NCI-H2171 (cell line): ENCODE measurements at regions not wholly inside any gene's neighbourhood (a gene's known extent, or its start where the extent isn't known, plus 50 kb on each side); places are given as distances from the start of the nearest gene placed in this dataset.
"Not testable (repeated sequence)": the region's sequence is repeated elsewhere in the genome, so short reads cannot be mapped to it uniquely, and the experiment has no call there.

ENCODE experiments used
- DNase-seq: peaks from one replicate; lab custom pipeline; 2025; lab: John Stamatoyannopoulos, UW

- not testable (repeated sequence) for DNase-seq
Measured at GRCh38 chr1:143842058-143842457, 129.7 kb downstream of the FAM72C start.

GRCh38 chr1:143839182-143839581 is 132.6 kb downstream of the FAM72C start:
- not testable (repeated sequence) for DNase-seq

- not testable (repeated sequence) for DNase-seq
Measured at GRCh38 chr1:143838598-143838929, 133.2 kb downstream of the FAM72C start.

GRCh38 chr1:143837924-143838597 is 133.7 kb downstream of the FAM72C start:
- DNase-seq, result not testable (repeated sequence)

GRCh38 chr1:143833376-143833775 is 138.4 kb downstream of the FAM72C start:
- DNase-seq, result not testable (repeated sequence)

GRCh38 chr1:143832379-143832716 is 139.4 kb downstream of the FAM72C start:
- DNase-seq, result not testable (repeated sequence)

- not testable (repeated sequence) for DNase-seq
Measured at GRCh38 chr1:143831479-143832378, 140.1 kb downstream of the FAM72C start.

GRCh38 chr1:143826162-143826561 is 145.6 kb downstream of the FAM72C start:
- DNase-seq, result not testable (repeated sequence)

GRCh38 chr1:143824266-143824665 is 147.5 kb downstream of the FAM72C start:
- not testable (repeated sequence) for DNase-seq

- not testable (repeated sequence) for DNase-seq
Measured at GRCh38 chr1:143820058-143820457, 151.7 kb downstream of the FAM72C start.

GRCh38 chr1:143816369-143816768 is 155.4 kb downstream of the FAM72C start:
- not testable (repeated sequence) for DNase-seq

- not testable (repeated sequence) for DNase-seq
Measured at GRCh38 chr1:143805374-143805773, 166.4 kb downstream of the FAM72C start.

- not testable (repeated sequence) for DNase-seq
Measured at GRCh38 chr1:143804707-143805356, 167.0 kb downstream of the FAM72C start.

- not testable (repeated sequence) for DNase-seq
Measured at GRCh38 chr1:143803927-143804411, 167.8 kb downstream of the FAM72C start.

GRCh38 chr1:143803095-143803494 is 168.7 kb downstream of the FAM72C start:
- DNase-seq, result not testable (repeated sequence)

- not testable (repeated sequence) for DNase-seq
Measured at GRCh38 chr1:143799568-143800187, 172.1 kb downstream of the FAM72C start.

- DNase-seq, result not testable (repeated sequence)
Measured at GRCh38 chr1:143796369-143796768, 175.4 kb downstream of the FAM72C start.

- DNase-seq, result not testable (repeated sequence)
Measured at GRCh38 chr1:143792047-143792937, 179.5 kb downstream of the FAM72C start.

- not testable (repeated sequence) for DNase-seq
Measured at GRCh38 chr1:143786381-143786780, 185.4 kb downstream of the FAM72C start.

- not testable (repeated sequence) for DNase-seq
Measured at GRCh38 chr1:143785883-143786282, 185.9 kb downstream of the FAM72C start.
